Mucosa of descending colon (tissue), 3 donors: ENCODE measurements at regions not wholly inside any gene's neighbourhood (a gene's known extent, or its start where the extent isn't known, plus 50 kb on each side); places are given as distances from the start of the nearest gene placed in this dataset.

Source experiments
- ATAC-seq: fragments of 200-7000 bp; cut with Tn5 transposase; one replicate; pipeline ENCODE4 v1.9.1; 2020; ENCODE audit warnings: mild to moderate bottlenecking, moderate library complexity
- DNase-seq, 3 donors: peaks; one replicate each; pipeline ENCODE4 v3.0.0-alpha.2; 2020
- H3K36me3 ChIP-seq: fragments of 200-600 bp; one replicate; pipeline ENCODE4 v1.8.0; 2021; ENCODE audit warnings: low read depth, mild to moderate bottlenecking
- H3K4me1 ChIP-seq: fragments of 200-600 bp; one replicate; pipeline ENCODE4 v1.8.0; 2021; ENCODE audit warnings: low read depth, mild to moderate bottlenecking
- H3K4me3 ChIP-seq: fragments of 200-600 bp; one replicate; pipeline ENCODE4 v1.8.0; 2021; ENCODE audit warnings: mild to moderate bottlenecking
- H3K9me3 ChIP-seq: fragments of 200-600 bp; one replicate; pipeline ENCODE4 v1.8.0; 2021; ENCODE audit warnings: mild to moderate bottlenecking
- intact Hi-C, 2 donors: fragments of 100-400 bp; cut with DNase I in 1 of 2; cut with micrococcal nuclease in 1 of 2; formaldehyde crosslinking; loops; one replicate each; pipeline versions ENCODE4 v1.11.0 to v1.11.1; 2022; cut with DNase I, micrococcal nuclease
- TF ChIP-seq, protein P1 (sequence below): fragments of 200-600 bp; IDR thresholded peaks from one replicate; pipeline ENCODE4 v1.8.0; 2022; ENCODE audit warnings: antibody characterized with exemption, mild to moderate bottlenecking
- donor health status: DM: no; HTN: no; CAD: no; lungs with moderate emphysema.
- donor health status: DM: no; HTN: no; CAD: no.
- donor health status: DM: no; HTN: yes; CAD: no.

DNA sequence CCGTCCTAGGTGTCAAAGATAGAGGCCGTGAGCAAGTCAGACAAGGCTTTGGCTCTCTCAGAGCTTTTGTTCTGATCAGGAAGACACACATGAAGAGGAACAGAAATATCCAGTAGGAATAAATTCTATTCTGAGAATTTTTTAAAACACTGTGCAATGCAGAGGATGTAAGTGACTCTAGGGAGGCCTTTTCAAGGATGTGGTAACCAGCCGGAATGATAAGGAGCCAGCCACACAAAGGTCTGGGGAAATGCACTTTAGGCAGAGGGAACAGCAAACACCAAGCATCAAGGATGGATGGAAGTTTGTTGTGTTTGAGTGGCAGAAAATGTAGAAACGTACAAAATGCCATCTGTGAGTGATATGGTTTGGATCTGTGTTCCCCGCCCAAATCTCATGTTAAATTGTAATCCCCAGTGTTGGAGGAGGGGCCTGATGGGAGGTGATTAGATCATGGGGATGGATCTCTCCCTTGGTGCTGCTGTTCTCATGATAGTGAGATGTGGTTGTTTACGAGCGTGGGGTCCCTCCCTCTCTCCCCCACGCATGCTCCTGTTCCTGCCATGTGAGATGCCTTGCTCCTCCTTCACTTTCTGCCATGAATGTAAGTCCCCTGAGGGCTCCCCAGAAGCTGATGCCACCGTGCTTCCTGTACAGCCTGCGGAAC lies 93.6 kb upstream of the CDYL start:
- Histone ChIP-seq H3K9me3 (no peaks in the 10 kb centered on the region), H3K4me1 (no peaks in the 10 kb centered on the region), H3K36me3 (no peaks in the 10 kb centered on the region), H3K4me3 (no peak overlapping the region)
- ATAC-seq (no peak), DNase-seq (no peak)
- intact Hi-C loops = no loop called here
- TF ChIP-seq, protein P1, sequence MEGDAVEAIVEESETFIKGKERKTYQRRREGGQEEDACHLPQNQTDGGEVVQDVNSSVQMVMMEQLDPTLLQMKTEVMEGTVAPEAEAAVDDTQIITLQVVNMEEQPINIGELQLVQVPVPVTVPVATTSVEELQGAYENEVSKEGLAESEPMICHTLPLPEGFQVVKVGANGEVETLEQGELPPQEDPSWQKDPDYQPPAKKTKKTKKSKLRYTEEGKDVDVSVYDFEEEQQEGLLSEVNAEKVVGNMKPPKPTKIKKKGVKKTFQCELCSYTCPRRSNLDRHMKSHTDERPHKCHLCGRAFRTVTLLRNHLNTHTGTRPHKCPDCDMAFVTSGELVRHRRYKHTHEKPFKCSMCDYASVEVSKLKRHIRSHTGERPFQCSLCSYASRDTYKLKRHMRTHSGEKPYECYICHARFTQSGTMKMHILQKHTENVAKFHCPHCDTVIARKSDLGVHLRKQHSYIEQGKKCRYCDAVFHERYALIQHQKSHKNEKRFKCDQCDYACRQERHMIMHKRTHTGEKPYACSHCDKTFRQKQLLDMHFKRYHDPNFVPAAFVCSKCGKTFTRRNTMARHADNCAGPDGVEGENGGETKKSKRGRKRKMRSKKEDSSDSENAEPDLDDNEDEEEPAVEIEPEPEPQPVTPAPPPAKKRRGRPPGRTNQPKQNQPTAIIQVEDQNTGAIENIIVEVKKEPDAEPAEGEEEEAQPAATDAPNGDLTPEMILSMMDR = no peak

DNA sequence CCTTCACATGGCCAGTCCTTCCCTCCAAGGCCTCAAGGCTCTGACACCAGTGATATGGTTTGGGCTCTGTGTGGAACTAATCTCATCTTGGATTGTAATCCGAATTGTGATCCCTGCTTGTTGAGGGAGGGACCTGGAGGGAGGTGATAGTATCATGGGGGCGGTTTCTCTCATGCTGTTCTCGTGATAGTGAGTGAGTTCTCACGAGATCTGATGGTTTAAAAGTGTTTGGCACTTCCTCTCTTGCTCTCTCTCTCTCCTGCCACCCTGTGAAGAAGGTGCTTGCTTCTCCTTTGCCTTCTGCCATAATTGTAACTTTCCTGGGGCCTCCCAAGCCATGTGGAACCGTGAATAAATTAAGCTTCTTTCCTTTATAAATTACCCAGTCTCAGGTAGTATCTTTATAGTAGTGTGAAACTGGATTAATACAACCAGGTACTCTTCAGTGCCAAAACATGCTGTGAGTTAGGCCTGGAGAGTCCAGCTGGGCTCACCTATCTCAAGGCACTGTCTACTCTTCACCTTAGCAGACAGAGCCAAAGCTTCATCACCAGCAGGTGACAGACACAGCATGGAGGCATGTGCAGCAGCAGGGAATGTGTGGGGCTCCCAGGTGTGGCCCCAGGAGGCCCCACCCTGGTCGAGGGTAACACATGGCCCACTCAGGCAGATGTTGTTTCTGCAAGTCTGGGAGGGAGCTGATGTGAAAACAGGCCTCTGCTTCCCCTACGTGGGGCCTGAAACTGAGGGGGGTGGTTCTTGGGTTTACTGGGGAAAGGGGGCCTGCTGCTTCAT lies 97.5 kb upstream of the CDYL start:
- intact Hi-C loops = no loop called here
- Histone ChIP-seq H3K9me3 (no peaks in the 10 kb centered on the region), H3K36me3 (no peaks in the 10 kb centered on the region), H3K4me3 (no peak overlapping the region), H3K4me1 (no peaks in the 10 kb centered on the region)
- TF ChIP-seq, protein P1 = no peak
- DNase-seq (no peak), ATAC-seq (no peak)

- Histone ChIP-seq H3K36me3 (no peaks in the 10 kb centered on the region), H3K9me3 (no peaks in the 10 kb centered on the region), H3K4me3 (no peak overlapping the region), H3K4me1 (no peaks in the 10 kb centered on the region)
- DNase-seq (no peak), ATAC-seq (no peak)
- TF ChIP-seq, protein P1 = no peak
- intact Hi-C loops = no loop called here
Measured at GRCh38 chr6:4677751-4678065, 98.5 kb upstream of the CDYL start.

- TF ChIP-seq, protein P1 = no peak
- Histone ChIP-seq H3K36me3 (no peaks in the 10 kb centered on the region), H3K4me3 (no peak overlapping the region), H3K4me1 (no peaks in the 10 kb centered on the region), H3K9me3 (no peaks in the 10 kb centered on the region)
- no peak for DNase-seq
- ATAC-seq = no peak
- intact Hi-C loops = no loop called here
Measured at GRCh38 chr6:4677011-4677750, 99.0 kb upstream of the CDYL start.

DNA sequence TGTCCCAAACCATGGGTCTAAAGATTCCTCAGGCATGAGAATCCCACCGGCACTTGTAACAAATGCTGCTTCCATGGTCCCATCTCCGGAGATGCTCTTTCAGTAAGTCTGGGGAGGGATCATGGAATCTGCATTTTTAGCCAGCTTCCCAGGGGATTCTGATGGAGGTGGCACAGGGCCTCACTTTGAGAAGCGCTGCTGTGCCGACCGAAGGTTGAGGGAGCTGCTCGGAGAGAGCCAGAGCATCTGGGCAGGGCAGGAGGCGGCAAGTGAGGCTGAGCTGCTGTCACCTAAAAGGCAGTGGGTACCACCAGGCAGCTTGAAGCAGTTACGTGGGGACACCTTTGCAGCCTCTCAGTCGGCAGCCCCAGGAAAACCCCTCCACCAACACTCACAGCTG lies 100.2 kb upstream of the CDYL start:
- no peaks in the 10 kb centered on the region for H3K9me3 ChIP-seq
- TF ChIP-seq, protein P1 = no peak
- no peaks in the 10 kb centered on the region for H3K36me3 ChIP-seq
- intact Hi-C loops = no loop called here
- ATAC-seq (no peak), DNase-seq (no peak)
- H3K4me3 ChIP-seq = no peak overlapping the region
- no peaks in the 10 kb centered on the region for H3K4me1 ChIP-seq
